Body of pancreas (tissue), 4 donors: ENCODE measurements at regions not wholly inside any gene's neighbourhood (a gene's known extent, or its start where the extent isn't known, plus 50 kb on each side); places are given as distances from the start of the nearest gene placed in this dataset.

Experiments used
- POLR2A ChIP-seq, 3 donors: fragments of 450-650 bp; IDR thresholded peaks; one replicate each; pipeline ENCODE4 v1.6.1; 2016; ENCODE audit warnings: antibody characterized with exemption in 3 of 3, mild to moderate bottlenecking in 2 of 3
- TF ChIP-seq, protein P1 (sequence below), 7 experiments: fragments of 450-650 bp in 4 of 7; fragments of 200-600 bp in 3 of 7; sonication (generic) in 3 of 7; IDR thresholded peaks; one replicate each; pipeline ENCODE4 v1.5.1; 2016 to 2019; ENCODE audit warnings: antibody characterized with exemption in 7 of 7

DNA sequence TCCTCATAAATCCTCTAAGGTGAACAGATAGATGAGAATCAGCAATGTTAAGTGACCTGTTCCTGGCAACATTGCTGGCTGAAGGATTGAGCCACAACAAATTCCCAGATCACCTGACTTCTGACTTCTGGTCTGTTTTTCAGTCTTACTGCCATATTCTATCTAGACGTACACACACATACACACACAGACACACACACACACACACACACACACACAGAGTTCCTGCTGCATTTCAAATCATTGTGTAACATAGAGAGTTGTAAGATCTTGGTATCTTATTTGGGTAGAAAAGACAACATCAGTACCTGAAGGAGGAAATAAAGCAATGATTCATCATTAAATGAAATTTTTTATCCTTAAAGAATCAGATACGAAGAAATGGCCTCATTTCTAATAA, 342.6 kb downstream of the MFSD1 start:
- TF ChIP-seq, protein P1, sequence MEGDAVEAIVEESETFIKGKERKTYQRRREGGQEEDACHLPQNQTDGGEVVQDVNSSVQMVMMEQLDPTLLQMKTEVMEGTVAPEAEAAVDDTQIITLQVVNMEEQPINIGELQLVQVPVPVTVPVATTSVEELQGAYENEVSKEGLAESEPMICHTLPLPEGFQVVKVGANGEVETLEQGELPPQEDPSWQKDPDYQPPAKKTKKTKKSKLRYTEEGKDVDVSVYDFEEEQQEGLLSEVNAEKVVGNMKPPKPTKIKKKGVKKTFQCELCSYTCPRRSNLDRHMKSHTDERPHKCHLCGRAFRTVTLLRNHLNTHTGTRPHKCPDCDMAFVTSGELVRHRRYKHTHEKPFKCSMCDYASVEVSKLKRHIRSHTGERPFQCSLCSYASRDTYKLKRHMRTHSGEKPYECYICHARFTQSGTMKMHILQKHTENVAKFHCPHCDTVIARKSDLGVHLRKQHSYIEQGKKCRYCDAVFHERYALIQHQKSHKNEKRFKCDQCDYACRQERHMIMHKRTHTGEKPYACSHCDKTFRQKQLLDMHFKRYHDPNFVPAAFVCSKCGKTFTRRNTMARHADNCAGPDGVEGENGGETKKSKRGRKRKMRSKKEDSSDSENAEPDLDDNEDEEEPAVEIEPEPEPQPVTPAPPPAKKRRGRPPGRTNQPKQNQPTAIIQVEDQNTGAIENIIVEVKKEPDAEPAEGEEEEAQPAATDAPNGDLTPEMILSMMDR (IDR thresholded peaks at IDR 0.05): no peak
- no peak for TF ChIP-seq POLR2A (IDR thresholded peaks at IDR 0.05)
